HG02763 (cell line): ENCODE measurements at regions not wholly inside any gene's neighbourhood (a gene's known extent, or its start where the extent isn't known, plus 50 kb on each side); places are given as distances from the start of the nearest gene placed in this dataset.

Experiments used
- ATAC-seq: cut with Tn5 transposase; IDR thresholded peaks from one replicate; pipeline ENCODE4 v1.9.1; 2021; ENCODE audit warnings: mild to moderate bottlenecking, moderate library complexity; ENCODE audit not compliant: unreplicated experiment

DNA sequence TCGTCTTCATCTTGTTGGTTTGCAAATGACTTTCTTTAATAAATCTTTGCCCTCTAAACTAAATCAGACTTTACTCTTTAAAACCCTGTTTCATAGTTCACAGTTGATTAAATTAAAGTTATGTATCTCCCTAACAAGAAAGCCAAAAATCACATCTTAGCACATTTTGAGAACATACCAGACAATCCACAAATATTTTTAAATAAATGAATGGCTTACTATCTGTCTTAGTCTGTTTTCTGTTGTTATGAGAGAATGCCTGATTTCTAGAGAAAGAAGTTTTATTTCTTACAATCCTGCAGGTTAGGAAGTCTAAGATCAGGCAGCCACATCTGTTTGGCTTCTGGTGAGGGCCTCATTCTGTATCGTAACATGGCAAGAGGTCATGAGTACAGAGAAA is 1090.2 kb upstream of the PIK3C3 start:
- no peak for ATAC-seq

DNA sequence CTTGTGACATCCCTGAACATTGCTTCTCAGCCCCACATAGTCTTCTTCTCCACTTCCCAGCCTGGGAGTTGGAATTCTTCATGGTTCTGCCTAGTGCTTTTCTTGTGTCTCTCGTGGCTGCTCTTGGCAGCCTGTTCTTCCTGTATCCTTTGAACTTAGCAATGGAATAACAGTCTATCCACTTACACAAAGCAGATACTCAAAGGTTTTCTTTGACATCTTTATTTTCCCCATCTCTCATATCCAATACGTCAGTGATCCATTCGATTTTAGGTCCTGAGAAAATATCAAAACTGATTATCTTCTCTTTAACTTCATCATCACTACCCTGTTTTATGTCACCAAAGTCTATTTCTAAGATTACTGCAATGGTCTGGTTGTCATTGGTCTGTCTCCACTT is 1091.2 kb upstream of the PIK3C3 start:
- no peak for ATAC-seq

DNA sequence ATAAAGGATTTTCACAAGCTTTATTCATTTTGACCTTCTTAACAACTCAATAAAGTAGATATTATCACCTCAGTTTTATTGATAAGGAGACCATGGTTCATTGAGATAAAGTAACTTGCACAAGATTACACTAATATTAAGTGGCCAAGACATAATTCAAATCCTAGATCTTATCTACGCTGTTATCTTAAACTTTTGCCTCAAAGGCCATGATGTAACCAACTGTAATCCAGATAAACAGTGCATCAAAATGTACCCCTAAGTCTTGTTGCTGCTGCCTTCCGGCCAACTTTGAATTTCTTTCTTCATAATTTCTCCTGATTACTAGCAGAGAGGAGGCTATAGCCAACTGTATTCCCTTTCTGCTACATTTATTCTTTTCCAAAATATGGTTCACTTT is 1094.8 kb upstream of the PIK3C3 start:
- ATAC-seq: no peak

DNA sequence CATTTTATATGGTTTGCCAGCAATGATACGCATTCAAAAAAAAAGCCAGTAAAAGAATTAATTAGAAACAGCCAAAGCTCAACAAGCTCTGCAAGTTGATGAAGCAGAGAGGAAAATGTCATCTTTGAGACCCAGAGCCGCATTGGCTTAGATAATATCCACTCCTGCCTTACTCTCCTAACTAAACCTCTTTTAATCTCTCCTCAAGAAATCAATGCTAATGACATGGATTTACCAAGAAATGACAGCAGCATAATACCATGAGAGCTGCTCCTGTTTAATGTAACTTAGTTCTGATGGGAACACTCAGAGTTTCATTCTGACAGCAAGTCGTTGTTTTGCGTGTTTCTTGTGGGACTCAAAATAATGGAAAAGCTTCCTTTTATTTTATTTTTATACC is 1099.4 kb upstream of the PIK3C3 start:
- ATAC-seq: no peak

DNA sequence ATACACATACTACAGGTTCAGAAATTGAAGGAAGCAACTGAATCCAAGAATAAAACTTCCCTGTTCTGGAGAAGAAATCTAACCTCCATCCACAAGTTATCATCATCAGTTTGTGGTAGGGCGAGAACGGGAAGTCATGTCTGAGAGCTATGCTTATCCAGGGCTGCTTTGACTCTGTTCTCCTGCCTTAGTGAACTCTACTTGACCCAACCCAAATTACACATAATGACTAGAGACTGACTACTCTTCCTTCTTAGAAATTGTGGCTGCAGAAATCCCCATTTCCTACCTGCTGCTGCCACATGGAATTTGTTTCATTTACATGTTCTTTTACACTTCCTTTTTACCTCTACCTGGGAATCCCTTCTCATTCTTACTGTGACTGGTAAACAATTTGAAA is 1102.6 kb upstream of the PIK3C3 start:
- ATAC-seq: no peak

DNA sequence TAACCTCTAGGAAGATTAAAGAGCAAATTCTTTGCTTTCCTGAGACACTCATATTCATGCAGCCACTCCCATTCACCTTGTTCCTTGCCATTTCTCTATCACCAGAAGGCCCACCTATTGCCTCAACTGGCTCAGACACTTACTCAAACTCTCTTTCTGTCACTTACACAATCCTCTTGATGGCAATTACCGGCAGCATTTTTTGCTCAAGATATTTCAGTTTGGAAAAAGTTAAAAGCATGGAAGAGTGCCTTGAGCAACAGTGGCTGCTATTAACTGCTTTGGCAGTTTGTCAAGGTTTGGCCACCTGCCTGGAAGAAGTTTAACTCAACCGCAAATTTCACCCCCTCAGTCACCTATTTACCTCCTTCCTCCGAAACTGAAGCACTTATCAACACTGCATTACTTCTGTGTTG is 1104.0 kb upstream of the PIK3C3 start:
- no peak for ATAC-seq

DNA sequence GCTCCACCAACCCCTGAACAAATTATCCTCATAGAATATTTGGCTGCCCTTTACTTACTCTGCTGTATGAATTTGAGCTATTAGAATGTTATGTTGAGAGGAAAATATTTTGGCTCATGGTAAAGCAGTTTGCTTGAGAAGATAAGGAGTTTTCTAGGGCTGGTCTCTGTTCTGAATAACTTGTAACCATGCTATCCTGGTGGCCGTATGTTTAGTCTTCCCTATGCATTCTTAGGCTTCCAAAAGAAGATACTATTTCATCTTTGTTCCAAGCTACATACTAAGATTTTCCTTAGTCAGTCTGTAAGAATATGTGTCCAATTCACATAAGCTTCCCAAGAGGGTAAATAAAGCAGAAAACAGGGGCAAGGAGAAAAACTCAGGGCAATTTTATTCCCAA is 1105.1 kb upstream of the PIK3C3 start:
- no peak for ATAC-seq

DNA sequence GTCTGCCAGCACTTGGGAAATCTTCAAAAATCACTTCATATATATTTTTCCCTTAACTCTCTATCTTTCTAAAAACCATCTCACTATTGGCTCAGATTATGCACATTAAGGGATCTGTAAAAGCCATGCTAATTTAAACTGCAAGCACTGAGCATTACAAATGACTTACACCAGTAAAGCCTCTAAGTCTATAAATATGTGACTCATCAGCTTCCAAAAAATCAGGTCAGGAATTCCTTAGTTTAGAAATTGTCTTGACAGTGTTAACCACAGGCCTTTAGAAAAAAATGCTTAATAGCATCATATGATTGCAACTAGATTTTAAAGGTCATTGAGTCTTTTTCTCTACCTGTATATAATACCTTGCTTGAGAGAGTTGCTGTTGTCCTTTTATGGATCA is 1113.6 kb upstream of the PIK3C3 start:
- ATAC-seq: no peak

DNA sequence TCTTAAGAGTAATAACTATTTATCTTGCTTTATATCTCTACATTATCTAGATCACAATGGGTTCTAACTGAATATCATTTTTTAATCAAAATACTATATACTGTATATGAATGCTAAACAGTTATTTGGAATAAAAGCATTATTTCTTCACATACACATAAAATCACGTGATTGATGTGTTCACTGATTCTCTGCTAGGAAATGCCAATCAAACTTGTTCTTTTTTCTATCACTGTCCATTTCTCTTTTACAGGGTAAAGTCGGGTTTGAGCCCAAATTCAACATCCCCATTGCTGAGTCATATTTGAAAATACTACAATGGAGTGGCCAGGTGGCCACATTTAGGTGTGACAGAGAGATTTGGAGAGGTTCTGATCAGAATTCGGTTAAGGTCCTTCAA is 1114.0 kb upstream of the PIK3C3 start:
- ATAC-seq: no peak

DNA sequence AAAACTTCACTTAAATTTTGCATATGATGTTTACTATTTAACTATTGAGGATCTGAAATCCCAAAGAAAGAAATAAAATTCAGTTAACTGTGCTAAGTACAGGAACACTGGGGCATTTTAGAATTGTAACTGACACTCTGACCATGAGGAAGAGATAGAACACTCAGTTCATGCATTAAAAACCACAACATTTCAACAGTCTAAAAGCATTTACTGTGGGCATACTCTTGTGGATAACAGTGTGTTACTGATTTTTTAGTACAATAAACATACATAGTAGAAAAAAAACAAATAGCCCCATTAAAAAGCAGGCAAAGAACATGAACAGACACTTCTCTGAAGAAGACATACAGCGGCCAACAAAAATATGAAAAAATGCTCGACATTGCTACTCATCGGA is 1122.7 kb upstream of the PIK3C3 start:
- no peak for ATAC-seq

DNA sequence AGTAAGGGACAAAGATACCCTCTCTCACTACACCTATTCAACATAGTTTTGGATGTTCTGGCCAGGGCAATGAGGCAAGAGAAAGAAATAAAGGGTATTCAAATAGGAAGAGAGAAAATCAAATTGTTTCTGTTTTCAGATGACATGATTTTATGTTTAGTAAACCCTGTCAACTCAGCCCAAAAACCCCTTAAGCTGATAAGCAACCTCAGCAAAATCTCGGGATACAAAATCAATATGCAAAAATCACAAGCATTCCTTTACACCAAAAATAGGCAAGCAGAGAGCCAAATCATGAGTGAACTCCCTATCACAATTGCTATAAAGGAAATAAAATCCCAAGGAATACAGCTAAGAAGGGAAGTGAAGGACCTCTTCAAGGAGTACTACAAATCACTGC is 1130.7 kb upstream of the PIK3C3 start:
- ATAC-seq: no peak

DNA sequence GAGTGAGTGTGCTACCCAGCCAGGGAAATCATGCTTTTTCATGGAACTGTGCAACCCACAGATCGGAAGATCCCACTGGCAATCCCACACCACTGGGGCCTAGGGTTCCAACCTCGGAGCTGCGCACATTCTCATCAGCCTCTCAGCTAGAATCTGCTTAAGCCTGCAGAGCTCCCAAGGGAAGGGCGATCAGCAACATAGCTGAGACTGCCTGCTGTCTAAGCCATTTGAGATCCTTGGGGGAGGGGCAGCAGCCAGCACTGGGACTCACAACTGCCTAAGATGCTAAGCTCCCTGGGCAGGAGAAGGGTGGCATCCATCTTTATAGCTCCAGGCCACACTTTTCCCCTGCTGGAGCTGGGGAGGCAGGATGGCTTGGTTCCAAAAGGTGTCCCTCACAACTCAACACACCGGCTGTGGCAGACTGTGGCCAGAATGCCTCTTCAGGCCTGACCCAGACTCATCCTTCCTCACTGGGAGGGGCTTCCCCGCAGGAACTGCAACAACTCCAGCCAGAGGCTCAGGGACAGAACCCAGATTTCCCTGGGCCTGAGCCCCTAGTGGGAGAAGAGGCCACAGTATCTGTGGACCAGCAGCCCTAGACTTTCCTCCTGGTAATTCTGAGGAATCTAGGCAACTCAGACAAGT is 1133.3 kb upstream of the PIK3C3 start:
- no peak for ATAC-seq

DNA sequence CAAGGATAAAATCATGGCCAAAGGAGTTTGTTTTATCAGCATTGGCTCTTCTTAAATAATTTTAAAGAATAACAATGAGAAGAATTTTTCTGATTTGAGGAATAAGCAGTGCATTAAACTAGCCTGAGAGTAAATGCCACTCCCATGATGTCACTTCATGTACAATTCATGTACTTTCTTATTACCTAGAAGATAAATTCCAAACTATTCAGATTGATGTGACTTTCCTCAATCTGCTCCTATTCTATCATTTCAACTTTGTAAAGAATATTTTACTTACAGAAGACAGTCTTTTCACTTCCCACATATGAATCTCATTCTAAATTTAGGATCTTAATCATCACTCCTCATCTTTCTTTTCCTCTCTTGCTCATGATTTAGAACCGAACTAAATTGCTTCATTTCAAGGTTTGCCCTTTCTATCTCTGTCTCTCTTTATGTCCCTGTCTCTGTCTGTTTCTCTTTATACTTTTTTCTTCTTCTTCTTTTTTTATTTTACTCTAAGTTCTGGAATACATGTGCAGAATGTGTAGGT is 1142.0 kb upstream of the PIK3C3 start:
- no peak for ATAC-seq

DNA sequence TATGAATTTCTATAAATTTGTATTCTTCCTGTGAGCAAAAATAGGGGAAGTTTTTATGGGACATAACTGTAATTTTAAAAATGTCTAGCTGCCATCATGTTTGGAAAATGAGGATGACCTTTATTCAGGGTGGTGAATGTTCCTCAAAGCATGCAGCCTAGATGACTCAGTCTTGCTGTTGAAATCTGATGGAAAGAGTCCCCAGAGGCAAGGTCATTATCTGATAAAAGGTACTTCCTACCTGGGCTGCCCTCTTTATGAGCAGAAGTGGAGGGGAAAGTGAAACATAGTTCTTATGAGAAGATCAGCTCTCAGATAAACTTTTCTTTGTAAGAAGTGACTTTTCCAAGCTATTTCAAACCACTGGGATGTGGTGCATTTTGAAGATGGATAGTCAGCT is 1144.7 kb upstream of the PIK3C3 start:
- ATAC-seq: no peak

DNA sequence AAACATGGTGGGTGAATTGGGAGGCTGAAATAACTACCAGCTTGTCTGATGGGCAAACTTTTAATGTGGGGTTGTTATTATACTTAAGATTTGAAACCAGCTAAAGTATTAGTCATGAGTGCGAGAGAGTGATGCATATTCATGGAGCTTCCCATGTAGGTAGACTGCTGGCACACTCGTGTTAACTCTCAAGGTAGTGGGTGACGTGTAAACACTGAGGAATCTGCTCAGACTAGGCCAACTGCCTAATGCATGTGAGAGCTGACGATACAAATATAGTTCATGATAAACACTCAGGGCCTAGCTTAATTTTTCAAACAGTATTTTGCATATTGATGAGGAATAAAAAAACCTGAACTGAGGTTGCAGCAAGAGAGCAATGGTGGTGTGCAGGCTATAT is 1165.7 kb upstream of the PIK3C3 start:
- no peak for ATAC-seq

DNA sequence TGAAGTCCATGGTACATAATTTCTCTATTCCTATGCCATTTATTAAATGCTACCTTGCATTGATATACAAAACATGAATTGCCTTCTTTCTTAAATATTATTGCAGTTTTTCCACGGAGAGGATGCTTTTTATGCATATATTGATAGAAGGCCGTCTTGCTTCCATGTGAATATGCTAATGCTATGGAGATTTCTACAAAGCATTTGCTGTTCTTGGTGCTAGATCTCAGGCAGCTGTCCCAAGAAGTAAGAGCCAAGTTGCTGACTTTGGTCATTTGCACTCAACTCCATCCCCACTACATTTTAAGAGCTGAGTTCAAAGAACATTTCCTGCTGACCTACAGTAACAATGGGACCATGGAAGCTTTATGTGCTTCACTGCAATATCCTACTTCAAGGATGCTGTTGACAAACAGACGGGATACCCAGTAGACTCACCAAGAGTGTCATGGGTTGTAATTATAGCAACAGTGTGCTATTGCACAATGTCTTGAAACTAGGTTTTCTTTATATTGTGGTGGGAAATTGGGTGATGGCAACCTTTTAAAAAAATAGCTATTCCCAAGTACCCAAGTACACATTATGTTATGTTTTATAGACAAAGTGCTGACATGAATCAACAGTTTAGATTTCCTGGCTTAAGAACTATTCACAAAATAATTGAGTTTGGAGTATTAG is 1172.4 kb upstream of the PIK3C3 start:
- ATAC-seq: no peak

DNA sequence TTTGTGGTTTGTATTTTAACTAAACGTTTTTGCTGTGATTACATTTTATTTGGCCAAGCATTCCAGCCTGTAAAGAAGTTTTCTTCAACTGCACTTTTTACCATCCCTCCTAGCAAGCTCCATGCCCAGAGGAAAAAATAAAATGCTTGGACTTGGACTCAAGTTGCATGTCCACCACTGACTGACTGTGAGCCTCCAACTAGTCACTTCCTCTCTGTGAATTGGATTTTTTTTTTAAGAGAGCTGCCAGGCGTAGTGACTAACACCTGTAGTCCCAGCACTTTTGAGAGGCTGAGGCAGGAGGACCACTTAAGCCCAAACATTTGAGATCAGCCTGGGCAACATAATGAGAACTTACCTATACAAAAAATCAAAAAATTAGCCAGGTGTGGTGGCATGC is 1185.2 kb upstream of the PIK3C3 start:
- ATAC-seq: no peak

DNA sequence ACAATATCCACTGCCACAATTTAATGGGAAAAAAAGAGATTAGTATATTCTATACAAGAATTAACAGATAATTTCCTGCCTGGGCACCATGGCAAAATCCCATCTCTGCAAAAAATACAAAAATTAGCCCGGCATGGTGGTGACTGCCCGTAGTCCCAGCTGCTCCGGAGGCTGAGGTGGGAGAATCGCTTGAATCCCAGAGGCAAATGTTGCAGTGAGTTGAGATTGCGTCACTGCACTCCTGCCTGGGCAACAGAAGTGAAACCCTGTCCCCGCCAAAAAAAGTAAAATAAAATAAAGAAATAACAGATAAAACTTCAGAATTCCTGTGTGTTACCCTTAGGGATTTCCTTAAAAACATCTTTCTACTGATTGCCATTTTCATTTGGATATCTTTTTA is 1194.8 kb upstream of the PIK3C3 start:
- ATAC-seq: no peak

DNA sequence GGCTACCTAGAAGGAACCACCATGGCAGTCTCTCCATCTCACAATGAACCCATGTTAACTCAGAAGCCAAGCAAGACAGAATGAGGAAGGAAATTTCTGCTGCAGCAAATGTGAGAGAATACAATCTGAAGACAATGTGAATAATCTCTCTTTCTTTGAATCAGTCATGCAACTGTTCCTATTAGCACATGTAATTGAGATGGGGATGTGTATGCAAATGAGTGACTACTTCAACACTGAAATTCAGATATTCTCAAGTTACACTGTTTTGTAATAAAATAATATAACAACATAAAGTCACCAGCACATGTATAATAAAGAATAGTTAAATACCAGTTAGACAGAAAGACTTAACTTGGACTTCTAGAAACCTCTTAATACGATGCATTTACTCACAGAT is 1200.6 kb upstream of the PIK3C3 start:
- no peak for ATAC-seq

DNA sequence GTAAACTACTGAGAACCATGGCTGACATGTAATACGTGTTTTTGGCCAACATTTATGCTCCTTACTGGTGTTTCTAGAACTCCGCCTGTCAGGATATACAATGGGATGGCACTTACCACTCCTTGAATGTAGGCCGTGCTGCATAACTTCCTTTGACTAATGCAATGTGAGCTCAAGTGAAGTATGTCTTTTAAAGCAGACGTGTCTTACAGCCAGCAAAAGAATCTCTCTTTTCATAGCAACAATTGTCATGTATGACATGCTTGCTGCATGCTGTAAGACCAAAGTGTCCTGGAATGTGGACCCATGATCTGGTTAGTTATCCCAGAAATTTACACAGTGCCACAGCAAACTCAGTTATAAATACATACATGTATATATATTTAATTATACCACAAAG is 1202.7 kb upstream of the PIK3C3 start:
- no peak for ATAC-seq

DNA sequence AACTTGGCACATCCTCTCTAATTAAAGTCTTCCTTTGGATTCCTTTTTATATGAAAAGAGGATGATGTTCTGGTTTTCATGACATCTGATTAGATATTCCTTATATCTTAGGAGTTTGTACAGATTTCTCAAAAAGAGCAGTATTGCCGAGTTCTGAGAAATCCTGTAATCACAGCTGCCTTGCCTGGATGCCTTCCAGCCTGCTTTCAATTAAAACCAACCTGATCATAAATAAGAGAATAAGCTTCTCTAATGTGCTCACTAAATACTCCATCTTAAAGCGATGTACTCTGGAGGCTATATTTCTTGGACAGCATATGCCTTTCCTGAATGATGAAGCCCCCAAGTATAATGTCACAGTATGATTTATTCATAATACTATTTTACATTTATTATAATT is 1203.8 kb upstream of the PIK3C3 start:
- no peak for ATAC-seq

DNA sequence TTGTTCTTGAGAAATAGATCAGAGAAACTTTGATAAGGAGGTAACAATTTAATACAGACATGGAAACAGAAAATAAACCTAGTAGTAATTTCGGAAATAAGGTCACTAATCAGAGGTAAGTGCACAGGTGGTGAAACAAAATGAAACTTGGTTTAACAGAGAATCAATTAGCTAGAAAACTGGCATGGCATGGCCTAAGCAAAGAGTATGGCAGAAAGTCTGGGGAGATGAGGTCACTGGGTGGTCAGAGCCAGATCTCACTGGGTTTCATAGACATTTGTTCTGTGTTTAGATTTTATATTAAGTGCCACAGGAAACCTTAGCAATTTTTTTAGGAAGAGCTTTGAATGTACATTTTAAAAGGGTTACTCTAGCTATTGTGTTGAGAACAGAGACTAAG is 1216.0 kb upstream of the PIK3C3 start:
- no peak for ATAC-seq
